SK-MEL-5 (cell line): ENCODE measurements at regions not wholly inside any gene's neighbourhood (a gene's known extent, or its start where the extent isn't known, plus 50 kb on each side); places are given as distances from the start of the nearest gene placed in this dataset.
"Not testable (repeated sequence)": the region's sequence is repeated elsewhere in the genome, so short reads cannot be mapped to it uniquely, and the experiment has no call there.

Experiments
- DNase-seq: peaks from one replicate; pipeline ENCODE4 v3.0.0-alpha.2; 2016; ENCODE audit warnings: low read depth, low spot score
- in situ Hi-C: cut with HindIII; loops from 2 replicates; pipeline ENCODE4 v1.10.0; 2016; ENCODE audit warnings: low sequenced_read_pairs, high pct_unique_total_duplicates, low pct_unique_long_range_greater_than_20kb

DNA sequence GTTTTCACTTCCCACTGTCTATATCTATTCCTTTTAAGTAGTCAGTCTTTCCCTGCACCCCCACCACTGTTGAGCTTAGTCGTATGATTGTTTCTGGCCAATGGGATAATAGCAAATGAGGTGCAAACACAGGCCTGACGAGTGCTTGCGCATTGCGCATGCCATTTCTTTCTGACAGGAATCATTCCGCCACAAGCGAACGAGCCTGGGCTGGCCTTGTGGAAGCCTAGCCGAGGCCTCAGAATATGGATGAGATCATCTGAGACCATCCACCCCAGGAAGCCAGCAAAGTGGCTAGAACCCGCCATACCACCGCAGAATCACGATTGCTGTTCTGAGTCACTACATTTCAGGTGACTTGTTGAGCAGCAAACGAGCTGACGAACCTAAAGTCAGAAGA lies 52.2 kb upstream of the PRL start:
- DNase-seq, result no peak
- in situ Hi-C loops, result no loop called here

DNA sequence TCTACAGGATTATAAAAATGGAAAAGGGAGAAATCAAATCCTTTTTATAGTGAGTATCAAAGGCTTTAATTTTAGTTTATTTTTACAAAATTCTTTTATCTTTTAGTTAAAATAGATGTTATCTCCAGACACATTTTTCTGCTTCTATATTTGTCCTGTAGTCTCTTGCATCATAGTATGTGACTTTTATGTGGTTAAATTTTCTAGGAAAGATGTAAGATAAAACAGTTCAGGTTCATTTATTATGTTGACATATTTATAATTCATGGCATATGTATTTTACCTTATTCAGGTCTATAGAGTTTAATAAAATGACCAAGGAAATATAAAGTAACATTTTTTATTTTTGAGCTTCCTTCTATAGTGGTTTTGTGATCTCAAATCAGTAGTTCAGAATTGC lies 52.7 kb upstream of the PRL start:
- in situ Hi-C loops, result no loop called here
- DNase-seq, result no peak

DNA sequence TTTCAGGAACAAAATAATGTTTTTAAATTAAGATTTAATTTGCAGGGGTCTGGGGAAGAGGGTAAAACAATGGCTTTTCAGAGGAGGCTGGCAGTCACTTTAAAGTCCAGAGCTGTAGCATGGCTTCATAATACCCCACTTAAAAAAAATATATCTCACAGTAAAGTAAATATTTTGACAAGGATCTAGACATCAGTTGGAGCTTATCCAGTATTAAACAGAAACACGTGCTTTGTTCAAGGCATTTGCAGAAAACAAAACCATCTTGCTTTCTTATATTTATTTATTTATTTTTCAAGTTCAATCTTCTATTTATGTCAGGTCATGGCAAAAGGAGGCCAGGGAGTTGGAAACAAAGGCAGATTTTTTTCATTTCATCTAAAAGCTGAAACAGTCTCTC lies 53.3 kb upstream of the PRL start:
- in situ Hi-C loops, result no loop called here
- no peak for DNase-seq

DNA sequence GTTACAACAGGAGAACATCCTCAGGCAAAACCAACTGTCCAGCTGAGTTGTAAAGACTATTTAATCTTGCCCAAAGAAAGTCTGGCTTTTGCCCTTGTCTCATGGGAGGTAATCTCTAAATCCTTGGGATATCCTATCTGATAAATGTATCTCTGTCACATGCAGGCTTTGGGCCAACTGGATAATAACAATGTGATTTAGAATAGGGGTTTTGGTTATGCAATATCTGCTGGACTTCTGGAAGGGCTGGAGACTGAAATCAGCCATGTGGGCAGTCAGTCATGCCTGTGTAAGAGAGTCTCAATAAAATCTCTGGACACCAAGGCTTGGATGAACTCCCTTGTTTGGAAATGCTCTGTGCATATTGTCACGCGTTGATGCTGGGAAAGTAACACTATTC lies 56.3 kb upstream of the PRL start:
- DNase-seq, result no peak
- in situ Hi-C loops, result no loop called here

DNA sequence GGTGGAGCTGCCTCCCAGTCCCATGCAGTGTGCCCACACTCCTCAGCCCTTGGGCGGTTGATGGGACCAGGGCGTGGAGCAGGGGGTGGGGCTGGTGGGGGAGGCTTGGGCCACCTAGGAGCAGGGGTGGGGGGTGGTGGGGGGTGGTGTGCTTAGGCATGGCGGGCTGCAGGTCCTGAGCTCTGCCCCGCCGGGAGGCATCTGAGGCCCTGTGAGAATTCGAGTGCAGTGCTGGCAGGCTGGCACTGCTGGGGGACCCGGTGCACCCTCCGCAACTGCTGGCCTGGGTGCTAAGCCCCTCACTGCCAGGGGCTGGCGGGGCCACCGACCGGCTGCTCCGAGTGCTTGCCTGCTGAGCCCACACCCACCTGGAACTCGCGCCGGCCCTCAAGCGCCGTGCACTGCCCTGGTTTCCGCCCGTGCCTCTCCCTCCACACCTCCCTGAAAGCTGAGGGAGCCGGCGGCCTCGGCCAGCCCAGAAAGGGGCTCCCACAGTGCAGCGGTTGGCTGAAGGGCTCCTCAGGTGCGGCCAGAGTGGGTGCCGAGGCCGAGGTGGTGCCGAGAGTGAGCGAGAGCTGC lies 59.6 kb upstream of the PRL start:
- no peak for DNase-seq
- in situ Hi-C loops, result no loop called here

DNA sequence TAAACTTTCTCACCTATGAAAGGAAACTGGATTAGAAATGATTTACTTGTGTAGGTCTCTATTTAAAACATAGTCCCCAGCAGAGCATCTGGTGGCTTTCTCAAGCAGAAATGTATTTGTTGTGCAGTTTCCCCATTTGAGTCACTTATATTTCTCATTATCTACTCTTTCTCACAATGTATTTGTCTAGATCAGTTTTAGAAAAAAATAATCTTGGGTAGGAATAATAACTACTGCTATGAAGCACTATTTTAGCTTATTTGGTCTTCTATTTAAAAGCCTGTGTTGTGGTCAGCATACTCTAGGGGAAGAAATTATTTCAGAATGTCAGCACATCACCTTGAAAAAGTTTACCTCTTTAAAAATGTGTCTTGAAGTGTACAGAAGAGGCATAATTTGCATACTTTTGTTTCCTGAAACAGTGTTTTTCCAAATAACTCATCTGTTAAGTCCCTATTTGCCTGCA lies 60.9 kb upstream of the PRL start:
- no peak for DNase-seq
- in situ Hi-C loops, result no loop called here

DNA sequence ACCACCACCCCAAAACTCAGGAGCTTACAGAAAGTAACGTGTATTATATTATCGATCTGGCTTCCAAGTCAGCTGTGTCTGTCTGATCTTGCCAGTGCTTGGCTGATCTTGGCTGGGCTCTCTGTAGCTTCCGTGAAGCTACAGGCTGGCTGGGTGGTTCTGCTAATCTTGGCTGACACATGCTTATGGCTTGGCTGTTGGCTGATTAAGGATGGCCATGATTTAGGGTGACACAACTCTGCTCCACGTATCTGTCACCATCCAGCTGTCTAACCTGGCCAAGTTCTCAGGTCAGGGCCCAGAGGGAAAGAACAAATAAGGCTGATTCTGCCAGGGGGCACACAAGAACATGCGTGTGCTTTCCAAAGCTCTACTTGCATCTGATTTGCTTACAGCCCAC lies 64.7 kb upstream of the PRL start:
- in situ Hi-C loops, result no loop called here
- no peak for DNase-seq

DNA sequence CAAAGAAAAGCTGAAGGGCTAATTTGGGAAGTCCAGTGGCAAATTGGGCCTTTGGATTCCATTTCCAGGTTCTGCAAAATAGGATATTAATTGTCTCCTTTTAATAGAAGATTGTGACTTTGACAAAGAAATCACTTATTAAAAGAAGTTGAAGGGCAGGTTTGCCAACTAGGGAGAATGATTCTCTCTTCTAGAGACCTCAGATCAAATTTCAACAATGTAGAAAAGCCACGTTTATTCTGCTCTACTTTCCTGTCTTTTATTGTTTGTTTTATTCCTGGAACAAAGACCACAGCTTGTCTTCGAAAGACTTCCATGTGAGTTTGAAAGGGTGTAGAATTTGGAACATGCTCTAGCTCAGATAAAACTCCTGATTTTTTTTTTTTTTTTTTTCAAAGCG lies 65.5 kb upstream of the PRL start:
- in situ Hi-C loops, result no loop called here
- no peak for DNase-seq

DNA sequence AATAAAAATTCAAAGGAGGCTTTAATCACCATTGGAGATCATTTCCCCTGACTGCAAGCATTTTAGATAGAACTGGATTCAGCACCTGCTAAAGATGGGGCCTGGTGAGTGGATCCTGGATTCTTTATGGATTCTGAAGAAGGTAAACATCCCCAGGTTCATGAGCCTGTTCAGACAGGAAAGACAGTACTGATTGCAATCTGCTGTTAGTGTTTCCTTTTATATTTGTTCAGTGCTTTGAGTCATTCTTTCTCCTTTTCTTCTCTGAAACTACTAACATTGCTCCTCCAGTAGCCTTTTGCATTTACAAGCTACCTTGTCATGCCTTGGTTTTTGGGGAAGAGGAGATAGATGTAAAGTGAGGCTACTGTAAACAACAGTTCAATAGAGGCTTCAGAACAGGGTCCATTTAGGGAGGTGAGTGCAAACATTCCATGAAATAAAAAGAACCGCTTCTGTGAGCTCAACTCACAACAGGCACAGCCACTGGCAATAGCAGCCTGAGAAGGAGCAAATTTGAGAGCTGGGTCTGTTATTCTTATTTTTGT lies 66.4 kb upstream of the PRL start:
- in situ Hi-C loops, result no loop called here
- DNase-seq, result no peak

DNA sequence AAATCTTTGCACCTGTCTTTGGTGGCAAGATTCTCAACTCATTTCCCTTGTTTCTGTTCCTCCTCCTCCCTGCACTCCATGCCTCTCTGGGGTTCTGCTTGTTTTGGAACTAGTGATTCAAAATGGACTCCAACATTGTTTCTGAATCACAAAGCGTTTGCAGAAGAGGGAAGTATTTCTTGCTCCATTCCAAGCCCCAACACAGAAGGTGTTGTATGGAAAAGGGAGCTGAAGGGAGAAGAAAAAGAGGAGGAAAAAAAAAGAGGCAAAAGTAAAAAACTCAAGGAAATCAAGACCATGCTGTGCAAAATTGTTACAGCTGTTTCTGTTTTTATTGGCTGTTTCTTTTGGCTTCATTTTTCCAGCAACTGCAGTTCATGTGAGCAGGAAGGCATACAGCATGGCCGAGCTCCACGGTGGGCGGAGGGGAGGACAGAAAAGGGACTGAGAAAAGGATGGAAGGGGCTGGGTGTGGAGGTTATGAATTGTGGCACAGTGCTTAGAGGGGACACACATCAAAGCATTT lies 66.9 kb upstream of the PRL start:
- in situ Hi-C loops, result no loop called here
- DNase-seq, result no peak

DNA sequence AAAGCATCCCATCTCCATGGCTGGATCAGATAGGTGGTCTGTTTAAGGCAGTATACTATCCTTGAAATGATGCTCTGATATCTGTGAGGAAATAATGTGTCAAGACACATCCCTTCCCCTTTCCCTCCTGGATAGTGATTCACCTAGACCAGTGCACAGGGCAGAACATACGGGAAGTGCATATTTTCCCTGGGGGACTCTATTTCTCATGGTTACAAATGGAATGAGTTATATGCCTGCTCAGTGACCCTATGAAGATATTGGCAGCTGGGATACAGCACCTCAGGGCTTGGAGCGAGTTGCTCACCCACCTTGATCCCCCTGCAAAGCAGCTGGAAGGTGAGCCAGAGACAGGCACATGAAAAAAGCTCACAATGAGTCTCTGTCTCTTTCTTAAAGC lies 67.5 kb upstream of the PRL start:
- DNase-seq, result no peak
- in situ Hi-C loops, result no loop called here

DNA sequence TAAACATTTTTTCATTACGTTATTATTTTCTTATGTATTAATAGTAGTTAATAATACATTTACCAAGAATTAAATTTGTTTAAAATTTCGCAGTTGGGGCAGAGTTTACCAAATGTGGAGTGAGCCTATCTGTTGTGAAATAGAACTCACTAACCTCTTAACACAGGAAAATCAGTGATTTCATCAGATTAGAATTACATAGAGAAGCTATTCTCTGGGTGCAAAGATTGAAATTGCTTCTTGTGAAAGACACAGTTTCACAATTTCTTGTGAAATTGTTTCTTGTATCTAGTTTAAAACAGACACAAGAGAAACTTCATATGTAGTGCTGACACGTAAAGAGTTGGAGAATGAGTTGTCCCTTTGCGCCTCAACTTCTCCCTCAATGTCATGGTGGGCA lies 69.4 kb upstream of the PRL start:
- DNase-seq, result no peak
- in situ Hi-C loops, result no loop called here

DNA sequence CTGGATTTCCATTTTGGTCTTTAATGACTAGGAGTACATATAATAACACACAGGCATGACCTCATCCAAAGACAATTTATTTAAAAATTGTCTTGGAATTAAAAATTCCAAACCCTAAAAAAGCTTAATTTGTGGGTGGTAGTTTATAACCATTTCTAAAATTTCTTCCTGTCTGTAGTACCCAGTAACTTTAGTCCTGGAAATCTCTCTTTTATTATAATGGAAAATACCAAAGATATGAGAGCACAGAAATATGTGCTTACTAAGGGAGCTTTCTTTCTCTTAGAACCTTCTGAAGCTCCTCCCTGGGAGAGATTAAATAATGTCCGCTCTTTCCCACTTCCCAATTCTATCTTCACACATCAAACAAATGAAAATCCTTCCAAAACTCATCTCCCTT lies 70.5 kb upstream of the PRL start:
- no peak for DNase-seq
- in situ Hi-C loops, result no loop called here

DNA sequence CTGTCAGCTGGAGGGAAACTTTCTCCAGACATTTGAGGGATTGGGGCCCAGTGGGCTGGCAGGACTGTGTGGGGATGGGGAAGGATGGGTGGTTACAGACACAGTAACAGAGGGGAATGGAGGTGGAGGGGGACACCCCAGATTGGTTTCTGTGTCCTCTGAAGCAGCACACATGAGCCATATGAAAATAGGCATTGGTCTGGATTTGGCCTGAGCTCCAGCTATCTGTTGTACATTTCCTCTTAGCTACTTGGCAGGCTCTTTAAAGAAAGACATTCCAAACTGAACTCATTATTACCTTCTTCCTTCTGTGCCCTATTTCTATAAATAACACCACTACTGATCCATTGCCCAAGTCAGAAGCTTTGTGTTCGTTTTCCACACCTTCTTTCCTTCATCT lies 72.0 kb upstream of the PRL start:
- no peak for DNase-seq
- in situ Hi-C loops, result no loop called here

DNA sequence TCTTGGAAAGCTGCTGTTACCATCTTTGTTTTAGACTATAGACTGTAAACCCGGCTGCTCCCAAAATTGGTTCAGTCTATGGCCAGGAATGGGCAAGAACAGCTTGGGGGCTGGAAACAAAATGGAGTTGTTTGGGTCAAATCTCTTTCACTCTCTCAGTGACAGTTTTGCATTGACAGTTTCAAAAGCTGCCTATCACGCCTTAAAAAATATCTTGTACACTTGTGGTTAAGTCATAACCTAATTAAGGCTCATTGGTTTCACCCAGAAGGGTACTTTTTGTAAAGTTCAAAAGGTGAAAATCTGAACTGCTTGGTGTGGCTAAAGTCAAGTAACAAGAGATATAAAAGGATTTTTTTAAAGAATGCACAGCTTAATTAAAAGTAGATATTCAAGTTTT lies 76.1 kb upstream of the PRL start:
- in situ Hi-C loops, result no loop called here
- DNase-seq, result no peak

DNA sequence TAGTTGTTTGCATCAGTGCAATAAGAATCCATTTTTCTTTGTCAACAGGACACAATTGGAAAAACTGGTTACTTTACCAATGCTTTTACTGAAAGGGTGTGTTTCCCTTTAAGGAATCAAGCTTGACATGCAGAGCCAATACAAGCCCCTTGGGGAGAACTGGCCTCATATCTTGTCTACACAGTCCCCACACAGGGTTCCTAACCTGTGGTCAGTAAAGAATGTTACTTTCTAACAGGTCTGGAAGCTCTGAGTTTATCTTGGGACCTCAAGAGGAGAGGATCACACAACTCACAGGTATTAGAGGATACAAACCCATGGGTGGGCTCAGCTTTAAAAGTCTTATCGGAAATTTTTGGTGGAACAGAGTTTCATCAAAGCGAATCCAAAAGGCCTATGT lies 78.1 kb upstream of the PRL start:
- in situ Hi-C loops, DNase-seq: not testable (repeated sequence)

DNA sequence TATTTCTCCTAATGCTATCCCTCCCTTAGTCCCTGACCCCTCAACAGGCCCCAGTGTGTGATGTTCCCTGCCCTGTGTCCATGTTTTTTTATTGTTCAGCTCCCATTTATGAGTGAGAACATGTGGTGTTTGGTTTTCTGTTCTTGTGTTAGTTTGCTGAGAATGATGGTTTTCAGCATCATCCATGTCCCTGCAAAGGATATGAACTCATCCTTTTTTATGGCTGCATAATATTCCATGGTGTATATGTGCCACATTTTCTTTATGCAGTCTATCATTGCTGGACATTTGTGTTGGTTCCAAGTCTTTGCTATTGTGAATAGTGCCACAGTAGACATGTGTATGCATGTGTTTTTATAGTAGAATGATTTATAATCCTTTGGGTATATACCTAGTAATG lies 79.5 kb upstream of the PRL start:
- DNase-seq, in situ Hi-C loops: not testable (repeated sequence)

DNA sequence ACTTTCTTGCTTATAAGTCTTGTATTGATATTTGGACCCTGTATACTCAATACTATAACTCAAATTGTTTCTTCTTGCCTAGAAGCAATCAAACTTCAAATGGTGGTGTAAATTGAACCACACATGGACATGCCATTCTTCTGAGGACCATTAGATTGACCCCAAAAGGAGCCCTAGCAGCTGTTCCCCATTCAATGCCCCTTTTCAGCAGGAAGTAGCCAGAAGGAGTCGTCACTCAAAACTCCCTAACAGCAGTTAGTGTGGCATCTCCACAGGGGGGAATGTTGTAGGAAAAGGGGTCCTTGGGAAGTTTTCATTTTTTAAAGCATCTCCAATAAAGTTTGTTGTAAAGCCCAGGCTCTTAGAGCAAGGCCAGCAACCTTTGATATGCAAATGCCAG lies 81.7 kb upstream of the PRL start:
- in situ Hi-C loops, DNase-seq: not testable (repeated sequence)

DNA sequence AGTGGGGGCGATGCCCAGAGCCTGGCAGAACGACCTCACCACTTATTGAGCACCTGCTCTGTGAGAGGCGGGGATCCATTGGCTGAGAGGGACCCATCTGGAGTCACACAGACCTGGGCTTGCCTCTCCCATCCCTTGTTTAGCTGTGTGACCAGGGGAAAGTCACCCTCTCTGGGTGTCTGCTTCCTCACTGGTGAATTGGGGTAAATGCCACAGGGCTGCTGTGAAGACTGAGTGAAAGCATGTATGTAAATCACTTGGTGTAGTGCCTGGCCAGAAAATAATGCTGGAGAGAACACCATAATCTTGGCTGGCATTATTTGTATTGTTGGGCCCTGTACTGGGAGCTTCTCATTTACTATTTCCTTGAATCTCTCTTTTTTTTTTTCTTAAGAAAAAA lies 83.4 kb upstream of the PRL start:
- in situ Hi-C loops, result no loop called here

More for the DNA sequence above, 83.4 kb upstream of the PRL start:
- no peak for DNase-seq
